ENCODE measurements at regions not wholly inside any gene's neighbourhood (a gene's known extent, or its start where the extent isn't known, plus 50 kb on each side); places are given as distances from the start of the nearest gene placed in this dataset.
"Not testable (repeated sequence)": the region's sequence is repeated elsewhere in the genome, so short reads cannot be mapped to it uniquely, and the experiment has no call there.

GRCh38 chr2:110030894-110031293 lies 84.7 kb downstream of the MALL start:
- TF ChIP-seq TAF1 (IDR thresholded peaks at IDR 0.05; ENCODE audit: low read depth, low read length); POLR2AphosphoS5 (IDR thresholded peaks at IDR 0.05; ENCODE audit: low read depth, low read length); POLR2A (IDR thresholded peaks at IDR 0.05; ENCODE audit: low read depth, low read length); PAX5 (IDR thresholded peaks at IDR 0.05; ENCODE audit: insufficient read depth, low read length, severe bottlenecking); SPI1 (IDR thresholded peaks at IDR 0.05; ENCODE audit: low read depth, low read length); POU2F2 (IDR thresholded peaks at IDR 0.05; ENCODE audit: low read depth, low read length): not testable (repeated sequence)
